GM03348 (cell line): ENCODE measurements at regions not wholly inside any gene's neighbourhood (a gene's known extent, or its start where the extent isn't known, plus 50 kb on each side); places are given as distances from the start of the nearest gene placed in this dataset.

Source experiments
- DNase-seq: peaks from one replicate; pipeline ENCODE4 v3.0.0; 2012; ENCODE audit warnings: low spot score

DNA sequence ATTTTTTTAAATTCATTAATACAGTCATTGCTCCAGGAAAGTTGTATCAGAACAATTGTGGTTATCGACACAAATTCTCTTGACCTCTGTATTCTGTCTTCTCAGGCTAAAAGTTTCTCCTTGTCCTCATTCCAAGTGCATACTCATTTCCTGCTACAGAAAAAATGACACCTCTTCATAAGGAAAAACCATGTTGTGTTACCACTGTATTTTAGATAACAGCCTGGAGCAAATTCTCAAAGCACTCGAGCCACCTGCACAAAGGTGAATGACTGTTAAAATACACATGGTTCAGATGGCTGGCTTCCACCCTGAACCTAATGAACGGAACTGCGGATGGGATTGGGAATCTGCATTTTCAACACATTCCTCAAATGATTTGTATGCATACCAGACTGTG is 586.5 kb downstream of the EPHA4 start:
- no peak for DNase-seq

DNA sequence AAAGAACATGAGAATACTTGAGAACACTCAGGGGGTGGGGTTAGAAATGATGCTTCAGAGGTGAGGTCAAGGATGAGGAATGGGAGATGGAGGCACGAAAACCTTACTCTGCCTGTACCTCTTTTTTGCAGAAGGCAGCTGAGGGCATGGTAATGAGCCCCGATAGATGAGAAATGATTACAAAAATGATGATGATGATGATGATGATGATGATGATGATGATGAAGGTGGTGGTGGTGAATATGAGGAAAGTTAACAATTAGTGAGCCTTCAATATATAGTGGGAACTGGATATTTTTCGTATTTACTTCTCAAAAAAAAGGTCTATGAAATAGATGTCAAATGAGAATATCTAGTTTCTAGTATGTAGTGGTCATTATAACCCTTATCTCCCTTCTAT is 584.3 kb downstream of the EPHA4 start:
- DNase-seq: no peak

GRCh38 chr2:220991972-220992371 is 580.1 kb downstream of the EPHA4 start:
- no peak for DNase-seq

DNA sequence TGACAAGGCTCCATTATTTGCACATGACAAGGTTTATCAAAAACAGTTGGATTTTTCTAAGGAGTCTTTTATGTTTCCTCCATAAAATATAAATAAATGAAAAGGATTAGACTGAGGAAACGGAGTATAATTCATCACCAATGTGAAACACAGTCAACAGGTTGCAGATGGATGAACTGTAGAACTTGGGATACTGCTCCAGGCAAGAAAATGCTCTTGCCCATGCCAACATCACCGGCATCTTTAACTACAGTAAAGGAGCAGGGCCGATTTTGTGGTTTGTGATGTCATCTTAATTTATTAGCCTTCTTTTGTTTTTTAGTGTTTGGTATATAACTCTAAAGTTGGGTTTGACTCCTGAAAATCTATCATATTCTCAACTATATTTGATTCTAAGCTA is 577.3 kb downstream of the EPHA4 start:
- DNase-seq: no peak

- DNase-seq: no peak
Measured at GRCh38 chr2:220995581-220995980, 576.5 kb downstream of the EPHA4 start.

DNA sequence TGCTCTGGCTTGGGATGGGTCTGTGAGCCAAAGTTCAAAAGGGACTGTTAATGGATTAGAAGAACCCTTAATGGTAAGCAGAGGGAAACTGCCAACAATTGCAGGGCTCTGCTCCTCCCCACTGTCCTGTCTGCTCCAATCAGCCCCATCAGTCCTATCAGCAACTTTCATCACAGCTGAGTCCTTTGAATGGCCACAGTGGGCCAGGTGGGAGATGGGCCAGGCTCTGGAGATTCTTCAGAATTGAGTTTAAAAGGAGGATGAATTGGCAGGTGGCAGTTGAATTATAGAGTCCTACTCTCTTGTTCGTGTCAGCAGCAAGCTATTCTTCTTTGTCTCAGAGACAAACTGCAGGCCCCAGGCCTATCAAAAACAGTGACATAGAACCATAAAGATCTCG is 573.9 kb downstream of the EPHA4 start:
- DNase-seq: no peak

GRCh38 chr2:220999356-220999755 is 572.7 kb downstream of the EPHA4 start:
- no peak for DNase-seq

GRCh38 chr2:221001381-221001801 is 570.7 kb downstream of the EPHA4 start:
- no peak for DNase-seq

DNA sequence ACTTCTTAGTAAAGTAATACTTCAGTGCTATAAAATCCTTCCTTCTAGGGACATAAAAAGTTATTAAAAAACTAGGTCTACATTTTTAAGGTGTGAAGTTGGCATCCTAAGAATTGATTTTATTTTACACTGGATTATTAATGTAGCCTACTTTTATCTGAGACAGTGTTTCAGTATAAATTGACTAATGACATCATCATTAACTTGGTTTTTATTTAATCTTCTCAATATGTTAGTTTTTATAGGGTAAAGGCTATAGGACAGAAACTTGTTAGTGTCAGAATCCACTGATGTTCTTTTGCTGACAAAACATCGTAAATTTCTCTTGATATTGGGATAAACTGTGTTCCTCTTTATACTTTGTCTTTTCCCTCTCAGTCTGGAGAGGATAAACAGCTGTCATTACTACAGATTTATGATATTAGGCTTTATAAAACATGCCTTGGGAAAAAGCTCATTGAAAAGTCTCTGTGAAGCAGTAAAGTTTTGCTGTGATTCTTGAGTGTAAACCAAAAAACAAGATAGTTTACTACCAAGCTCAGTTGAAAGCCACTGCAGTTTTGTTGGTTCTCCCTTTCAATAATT is 569.9 kb downstream of the EPHA4 start:
- no peak for DNase-seq

DNA sequence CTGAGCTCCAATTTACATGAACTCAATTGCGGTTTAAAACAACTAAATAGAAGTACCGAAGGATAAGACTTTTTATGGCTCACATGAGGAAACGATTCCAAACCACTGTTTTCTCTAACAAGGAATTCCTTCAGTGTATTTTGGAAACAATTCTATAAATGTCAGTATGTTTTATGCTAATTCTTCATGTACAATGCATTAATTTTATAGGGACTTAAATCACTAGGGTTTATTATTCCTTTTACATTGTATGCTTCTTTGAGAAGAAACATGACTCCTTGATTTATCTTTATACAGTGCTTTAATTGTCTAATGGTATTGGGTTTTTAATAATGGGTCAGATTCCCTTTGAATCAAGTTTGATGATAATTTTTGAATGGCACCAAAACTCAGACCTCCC is 566.8 kb downstream of the EPHA4 start:
- no peak for DNase-seq

DNA sequence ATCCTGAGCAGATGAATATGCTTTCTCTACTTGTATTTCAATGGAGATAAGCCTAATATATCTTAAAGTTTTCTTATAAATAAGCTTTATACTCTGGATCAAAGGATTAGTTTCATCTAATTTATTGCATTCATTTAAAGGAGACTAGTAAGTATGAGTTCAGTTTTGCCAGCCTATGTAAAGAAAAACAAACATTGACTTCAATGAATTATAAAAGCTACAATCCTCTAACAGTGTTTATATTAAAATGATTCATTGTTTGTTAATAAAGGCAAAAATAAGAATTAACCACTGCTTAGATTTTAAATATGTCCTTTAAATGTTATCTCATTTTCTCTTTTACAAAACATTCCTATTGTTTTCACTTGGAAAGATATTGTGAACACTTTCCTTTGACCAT is 566.0 kb downstream of the EPHA4 start:
- DNase-seq: no peak

DNA sequence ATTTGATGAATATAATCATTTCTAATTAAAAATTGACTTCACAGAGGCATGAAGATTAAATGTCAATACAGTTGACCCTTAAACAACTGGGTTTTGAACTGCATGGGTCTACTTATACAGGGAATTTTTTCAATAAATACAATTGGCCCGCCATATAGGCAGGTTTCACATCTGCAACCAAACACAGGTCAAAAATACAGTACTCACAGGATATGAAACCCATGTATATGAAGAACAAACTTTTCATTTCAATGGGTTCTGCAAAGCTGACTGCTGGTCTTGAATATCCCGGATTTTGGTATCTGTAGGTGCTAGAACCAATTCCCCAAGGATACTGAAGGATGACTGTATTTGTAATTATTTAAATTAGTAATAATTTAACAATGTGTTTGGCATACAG is 555.6 kb downstream of the EPHA4 start:
- no peak for DNase-seq

DNA sequence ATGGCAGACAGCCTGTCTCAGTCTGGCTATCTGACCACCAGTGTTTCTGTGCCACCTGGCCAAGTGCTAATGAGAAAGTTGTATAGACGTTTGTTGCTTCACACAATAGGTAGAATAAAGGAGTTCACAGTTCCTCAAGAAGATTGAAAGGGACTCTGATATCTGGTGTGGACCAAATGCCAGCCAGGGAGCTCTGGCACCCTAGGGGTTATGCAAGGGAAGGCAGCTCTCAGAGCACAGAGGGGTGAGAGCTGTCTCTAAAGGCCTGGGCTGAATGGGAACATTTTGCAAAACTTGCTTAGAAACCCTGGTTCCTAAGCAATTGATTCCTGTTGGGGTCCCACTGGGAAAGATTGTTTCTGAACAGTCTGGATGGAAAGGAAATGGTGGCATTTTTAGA is 553.8 kb downstream of the EPHA4 start:
- DNase-seq: no peak

GRCh38 chr2:221019668-221020067 is 552.4 kb downstream of the EPHA4 start:
- DNase-seq: no peak

GRCh38 chr2:221022554-221022953 is 549.5 kb downstream of the EPHA4 start:
- no peak for DNase-seq

DNA sequence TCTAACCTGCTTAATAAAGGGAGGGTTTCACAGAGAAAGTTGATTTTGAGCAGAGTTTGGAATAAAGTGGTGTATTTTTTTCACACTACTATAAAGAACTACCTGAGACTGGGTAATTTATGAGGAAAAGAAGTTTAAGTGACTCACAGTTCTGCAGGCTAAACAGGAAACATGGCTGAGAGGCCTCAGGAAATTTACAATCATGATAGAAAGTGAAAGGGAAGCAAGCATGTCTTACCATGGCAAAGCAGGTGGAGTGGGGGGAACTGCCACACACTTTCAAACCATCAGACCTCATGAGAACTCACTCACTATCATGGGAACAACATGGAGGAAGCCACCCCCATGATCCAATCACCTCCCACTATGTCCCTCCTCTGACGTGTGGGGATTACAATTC is 546.7 kb downstream of the EPHA4 start:
- DNase-seq: no peak

DNA sequence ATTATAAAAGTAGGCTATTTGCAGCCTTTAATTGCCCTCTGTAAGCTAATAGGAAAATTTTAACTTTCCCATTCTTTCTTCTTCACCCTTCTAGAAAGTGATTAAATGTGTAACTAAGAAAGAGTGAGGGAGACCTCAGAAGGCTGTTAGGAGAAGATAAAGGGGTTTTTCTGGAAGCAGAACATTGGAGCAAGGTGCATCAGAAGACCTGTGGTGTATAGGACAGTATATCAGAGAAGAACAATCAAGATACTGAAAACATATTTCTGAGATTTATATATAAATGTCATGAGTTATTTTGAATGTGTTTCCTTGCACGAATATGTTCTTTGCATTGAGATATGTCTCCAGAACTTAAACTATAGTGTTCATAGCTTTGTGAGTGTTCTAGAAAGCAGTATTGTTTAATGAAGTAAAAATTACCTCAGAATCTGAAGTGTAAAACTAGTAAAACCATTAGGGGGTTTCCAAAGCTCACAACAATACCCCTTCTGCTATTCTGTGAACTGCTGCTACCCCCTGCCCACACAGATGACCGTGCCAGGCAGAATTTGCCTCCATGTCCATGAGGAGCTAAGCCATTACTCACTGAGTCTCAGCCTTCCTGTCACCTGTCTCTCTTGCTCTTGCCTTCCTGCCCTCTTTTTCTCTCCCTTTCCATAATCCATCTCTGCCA is 537.9 kb downstream of the EPHA4 start:
- DNase-seq: no peak

GRCh38 chr2:221034973-221035372 is 537.1 kb downstream of the EPHA4 start:
- DNase-seq: no peak

GRCh38 chr2:221042926-221043325 is 529.2 kb downstream of the EPHA4 start:
- DNase-seq: no peak

DNA sequence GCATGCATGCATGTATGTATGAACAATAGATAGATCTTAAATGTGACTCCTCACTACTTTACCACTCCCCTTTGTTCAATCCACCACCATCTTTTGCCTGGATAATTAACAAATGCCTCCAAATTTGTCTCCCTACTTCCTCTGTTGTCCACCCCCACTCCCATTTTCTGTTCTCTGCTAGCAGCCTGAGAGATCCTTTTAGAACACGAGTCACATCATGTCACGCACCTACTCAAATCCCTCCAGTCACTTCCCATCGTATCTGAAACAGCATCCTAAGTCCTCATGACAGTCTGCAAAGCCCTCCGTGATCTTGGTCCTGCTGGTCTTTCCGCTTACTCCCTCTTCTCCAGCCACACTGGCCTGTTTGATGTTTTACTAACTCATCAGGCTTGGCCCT is 527.3 kb downstream of the EPHA4 start:
- DNase-seq: no peak

DNA sequence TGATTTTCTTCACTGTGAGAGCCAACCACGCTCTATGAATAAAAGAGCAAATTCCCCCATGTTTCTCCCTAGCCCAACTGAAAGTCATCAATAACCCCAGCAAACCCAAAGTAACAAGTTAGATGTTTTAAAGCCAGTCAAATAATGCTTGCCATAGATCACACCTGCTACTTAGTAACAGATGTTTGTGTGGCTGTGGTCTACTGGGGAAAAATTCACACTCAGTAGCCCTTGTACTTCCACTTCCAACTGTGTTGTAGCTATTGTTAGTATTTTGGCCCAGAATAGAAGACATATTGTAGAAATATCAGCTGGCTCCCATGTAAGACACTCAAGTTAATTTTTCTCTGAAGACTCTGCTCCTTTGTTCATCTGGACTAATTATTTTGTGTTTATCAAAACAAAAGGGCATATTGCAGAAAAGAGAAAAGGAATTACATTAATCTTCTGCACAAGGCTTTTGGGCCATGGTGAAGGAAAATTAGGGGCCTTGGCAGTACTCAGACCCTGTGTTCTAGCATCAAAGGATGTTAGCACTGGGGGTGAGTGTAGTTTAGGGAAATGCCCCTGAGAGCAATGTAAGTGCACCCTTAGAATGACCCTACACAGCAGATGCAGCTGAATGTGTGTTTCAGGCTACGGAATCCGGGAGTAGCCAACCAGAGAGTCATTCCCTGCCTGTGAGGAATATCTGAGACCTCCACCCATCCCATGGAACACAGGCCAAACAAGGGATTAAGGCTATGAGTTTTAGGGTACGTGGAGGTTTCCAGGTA is 521.9 kb downstream of the EPHA4 start:
- DNase-seq: no peak

DNA sequence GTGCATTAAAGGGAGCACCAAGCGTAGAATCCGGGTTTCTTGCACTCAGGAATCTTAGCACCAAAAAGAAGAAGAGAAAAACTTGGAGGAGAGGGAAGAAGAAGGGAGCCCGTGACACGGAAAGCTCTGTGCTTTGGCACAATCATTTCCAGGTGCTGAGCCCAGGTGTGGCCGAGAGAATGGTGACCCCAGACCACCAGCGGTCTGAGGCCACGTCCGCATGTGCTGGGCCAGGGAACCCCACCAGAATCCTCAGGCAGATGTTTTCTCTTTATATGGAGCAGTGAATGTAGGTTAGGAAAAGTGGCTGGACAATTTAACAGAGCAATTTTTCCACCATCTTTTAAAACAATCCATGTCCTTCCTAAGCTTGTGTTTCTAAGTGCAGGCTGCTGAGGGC is 520.9 kb downstream of the EPHA4 start:
- no peak for DNase-seq

- no peak for DNase-seq
Measured at GRCh38 chr2:221060376-221060775, 511.7 kb downstream of the EPHA4 start.

- no peak for DNase-seq
Measured at GRCh38 chr2:221063568-221063967, 508.5 kb downstream of the EPHA4 start.
